Immature natural killer cell (primary cell): ENCODE measurements at regions not wholly inside any gene's neighbourhood (a gene's known extent, or its start where the extent isn't known, plus 50 kb on each side); places are given as distances from the start of the nearest gene placed in this dataset.
"Not testable (repeated sequence)": the region's sequence is repeated elsewhere in the genome, so short reads cannot be mapped to it uniquely, and the experiment has no call there.

ENCODE experiments used
- DNase-seq, 3 donors: peaks; one replicate each; pipeline ENCODE4 v3.0.0; 2022; ENCODE audit warnings: mixed read lengths in 1 of 3
- H3K27ac Mint-ChIP-seq, 6 donors: one replicate each; pipeline ENCODE4 v1.8.0; 2020; ENCODE audit warnings: mixed read lengths in 6 of 6, mild to moderate bottlenecking in 5 of 6, inconsistent platforms in 4 of 6, moderate library complexity in 3 of 6
- H3K27me3 Mint-ChIP-seq, 3 donors: one replicate each; pipeline ENCODE4 v1.8.0; 2020 to 2021; ENCODE audit warnings: low read depth in 3 of 3, mild to moderate bottlenecking in 3 of 3, mixed read lengths in 3 of 3, moderate library complexity in 3 of 3, inconsistent platforms in 1 of 3
- H3K36me3 Mint-ChIP-seq, 3 donors: one replicate each; pipeline ENCODE4 v1.8.0; 2020; ENCODE audit warnings: mixed read lengths in 3 of 3, inconsistent platforms in 2 of 3, mild to moderate bottlenecking in 2 of 3
- H3K4me1 Mint-ChIP-seq, 2 donors: one replicate each; pipeline ENCODE4 v1.8.0; 2020; ENCODE audit warnings: inconsistent platforms in 2 of 2, mild to moderate bottlenecking in 2 of 2, mixed read lengths in 2 of 2, moderate library complexity in 1 of 2
- H3K4me3 Mint-ChIP-seq, 5 donors: one replicate each; pipeline ENCODE4 v1.8.0; 2020; ENCODE audit warnings: mild to moderate bottlenecking in 5 of 5, mixed read lengths in 5 of 5, inconsistent platforms in 3 of 5, moderate library complexity in 3 of 5
- H3K9me3 Mint-ChIP-seq, 6 donors: one replicate each; pipeline ENCODE4 v1.8.0; 2020; ENCODE audit warnings: mild to moderate bottlenecking in 6 of 6, mixed read lengths in 6 of 6, inconsistent platforms in 4 of 6, moderate library complexity in 3 of 6

DNA sequence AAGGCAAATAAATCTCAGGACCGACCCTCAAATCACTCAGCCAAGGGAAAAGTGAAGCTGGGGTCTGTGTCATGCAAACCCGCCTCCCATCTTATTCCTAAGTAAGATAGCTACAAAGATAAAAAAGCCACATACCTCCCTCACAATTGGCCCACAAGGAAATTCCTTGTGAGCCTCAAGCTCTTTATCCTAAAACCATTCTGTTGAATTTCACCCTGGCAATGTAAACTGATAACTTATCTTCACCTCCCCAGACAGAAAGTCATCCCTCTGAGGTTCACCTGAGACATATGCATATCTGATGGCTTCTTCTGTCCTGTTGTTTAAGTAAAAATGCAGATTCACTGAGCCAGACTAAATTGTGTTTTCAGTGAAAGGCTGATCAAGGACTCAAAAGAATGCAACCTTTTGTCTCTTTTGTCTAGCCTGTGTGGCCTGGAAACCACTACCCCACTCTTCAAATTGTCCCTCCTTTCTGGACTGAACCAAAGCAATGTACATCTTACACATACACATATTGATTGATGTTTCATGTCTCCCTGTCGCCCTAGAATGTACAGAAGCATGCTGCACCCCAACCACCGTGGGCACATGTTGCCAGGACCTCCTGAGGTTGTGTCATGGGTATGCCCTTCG lies 91.3 kb downstream of the MFAP3L start:
- no peak for DNase-seq
- Mint-ChIP-seq H3K36me3 (no peaks in the 10 kb centered on the region), H3K27ac (no peak overlapping the region), H3K27me3 (peaks cover 2 to 5% (median 4%) of the 10 kb centered on the region in 3 donors), H3K4me3 (no peak overlapping the region), H3K9me3 (peaks cover 0 to 2% (median 0%) of the 10 kb centered on the region in 6 donors), H3K4me1 (no peaks in the 10 kb centered on the region)

DNA sequence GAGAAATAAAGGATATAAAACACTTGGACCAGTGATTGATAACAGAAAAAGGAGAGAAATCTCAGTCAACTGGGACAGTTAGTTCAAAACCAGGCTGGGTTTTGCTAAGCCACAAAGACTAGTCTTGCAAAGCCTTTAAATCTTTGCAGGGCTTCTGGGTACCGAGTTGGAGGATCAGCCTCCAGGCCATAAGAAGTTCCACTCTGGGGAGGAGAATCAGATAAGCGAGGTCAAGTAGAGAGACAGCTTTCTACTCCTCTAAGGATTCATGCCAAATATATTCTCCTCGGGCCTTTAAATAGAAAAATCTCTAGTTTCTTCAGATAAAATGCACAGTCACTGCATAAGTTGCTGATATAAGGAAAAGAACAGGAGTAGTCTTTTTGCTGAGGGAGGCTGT lies 92.7 kb downstream of the MFAP3L start:
- Mint-ChIP-seq H3K4me3 (no peak overlapping the region), H3K36me3 (no peaks in the 10 kb centered on the region), H3K27me3 (peaks cover 4 to 9% (median 4%) of the 10 kb centered on the region in 3 donors), H3K9me3 (peaks cover 0 to 2% (median 0%) of the 10 kb centered on the region in 6 donors), H3K27ac (no peak overlapping the region), H3K4me1 (no peaks in the 10 kb centered on the region)
- DNase-seq = no peak

- peaks cover 0 to 2% (median 0%) of the 10 kb centered on the region in 6 donors for H3K9me3 Mint-ChIP-seq
- DNase-seq = no peak
- no peak overlapping the region for H3K27ac Mint-ChIP-seq
- no peaks in the 10 kb centered on the region for H3K4me1 Mint-ChIP-seq
- H3K36me3 Mint-ChIP-seq = no peaks in the 10 kb centered on the region
- H3K27me3 Mint-ChIP-seq = peaks cover 2 to 9% (median 4%) of the 10 kb centered on the region in 3 donors
- no peak overlapping the region for H3K4me3 Mint-ChIP-seq
Measured at GRCh38 chr4:169931964-169932363, 94.2 kb downstream of the MFAP3L start.

GRCh38 chr4:169930755-169931154 lies 95.4 kb downstream of the MFAP3L start:
- not testable (repeated sequence) for H3K27me3 Mint-ChIP-seq, H3K27ac Mint-ChIP-seq, H3K4me1 Mint-ChIP-seq, DNase-seq, H3K9me3 Mint-ChIP-seq, H3K36me3 Mint-ChIP-seq, H3K4me3 Mint-ChIP-seq

DNA sequence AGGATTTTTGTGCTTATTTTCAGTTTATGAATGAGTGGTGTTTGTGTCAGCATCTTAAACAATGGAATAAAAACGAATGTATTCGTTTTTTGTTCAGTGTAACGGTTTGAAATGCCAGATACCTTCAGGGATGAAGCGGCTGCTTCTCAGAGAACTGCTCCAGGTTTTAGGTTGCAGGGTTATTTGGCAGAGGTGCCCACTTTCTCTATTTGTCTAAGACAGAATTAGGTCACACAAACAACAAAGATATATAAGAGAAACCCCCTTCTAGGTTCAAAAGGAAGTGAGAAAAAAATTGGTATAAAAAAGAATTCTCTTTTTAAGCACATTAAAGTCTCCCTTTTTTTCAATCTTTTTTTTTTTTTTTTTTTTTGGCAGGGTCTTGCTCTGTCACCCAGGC lies 98.9 kb downstream of the MFAP3L start:
- H3K27ac Mint-ChIP-seq = no peak overlapping the region
- no peaks in the 10 kb centered on the region for H3K4me1 Mint-ChIP-seq
- H3K4me3 Mint-ChIP-seq = no peak overlapping the region
- no peak for DNase-seq
- no peaks in the 10 kb centered on the region for H3K36me3 Mint-ChIP-seq
- H3K27me3 Mint-ChIP-seq = peaks cover 2 to 9% (median 5%) of the 10 kb centered on the region in 3 donors
- H3K9me3 Mint-ChIP-seq = peaks cover 0 to 2% (median 0%) of the 10 kb centered on the region in 6 donors

DNA sequence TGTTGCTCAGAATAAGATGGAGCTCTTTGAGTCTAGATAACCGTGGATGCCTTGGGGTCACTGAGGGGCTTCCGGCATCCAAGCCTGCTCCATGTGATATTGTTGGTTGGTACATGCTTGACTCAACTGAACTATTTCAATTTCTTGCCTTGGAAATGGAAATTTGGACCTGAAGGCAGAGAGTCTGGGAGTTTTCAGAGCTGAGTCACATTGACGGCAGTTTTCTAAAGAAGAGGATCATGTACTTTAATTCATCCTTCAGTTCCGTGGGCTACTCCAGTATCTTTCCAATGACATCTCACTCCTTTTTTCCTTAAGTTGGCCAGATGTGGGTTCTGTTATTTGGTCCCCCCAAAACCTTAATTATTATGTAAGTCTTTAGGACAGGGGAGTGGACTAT lies 100.5 kb downstream of the MFAP3L start:
- no peak for DNase-seq
- Mint-ChIP-seq H3K27me3 (peaks cover 0 to 9% (median 5%) of the 10 kb centered on the region in 3 donors), H3K4me1 (no peaks in the 10 kb centered on the region), H3K4me3 (no peak overlapping the region), H3K9me3 (peaks cover 0 to 2% (median 0%) of the 10 kb centered on the region in 6 donors), H3K36me3 (no peaks in the 10 kb centered on the region), H3K27ac (no peak overlapping the region)

GRCh38 chr4:169922632-169923276 lies 103.4 kb downstream of the MFAP3L start:
- Mint-ChIP-seq H3K27me3 (peaks cover 0 to 5% (median 2%) of the 10 kb centered on the region in 3 donors), H3K36me3 (no peaks in the 10 kb centered on the region), H3K9me3 (no peaks in the 10 kb centered on the region), H3K27ac (no peak overlapping the region), H3K4me3 (no peak overlapping the region), H3K4me1 (no peaks in the 10 kb centered on the region)
- no peak for DNase-seq

DNA sequence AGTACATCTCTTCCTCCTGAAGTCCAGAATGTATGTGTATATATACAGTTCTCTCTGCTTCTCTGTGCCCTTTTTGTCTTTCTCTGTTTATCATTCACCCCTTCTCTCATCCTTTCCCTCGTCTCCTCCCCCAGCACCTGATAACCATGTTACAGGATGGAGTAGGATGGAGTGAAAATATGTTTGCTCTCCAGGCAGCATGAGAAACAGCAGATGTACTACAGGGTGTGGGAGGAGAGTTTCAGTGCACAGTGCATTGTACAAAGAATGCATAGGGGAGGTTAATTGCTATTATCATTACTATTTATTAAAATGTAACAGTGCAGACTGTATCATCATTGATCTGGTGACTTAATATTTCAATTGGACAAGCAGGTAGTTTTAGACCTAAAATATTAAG lies 104.5 kb downstream of the MFAP3L start:
- Mint-ChIP-seq H3K36me3 (no peaks in the 10 kb centered on the region), H3K27me3 (peaks cover 0 to 5% (median 2%) of the 10 kb centered on the region in 3 donors), H3K27ac (no peak overlapping the region), H3K4me3 (no peak overlapping the region), H3K4me1 (no peaks in the 10 kb centered on the region), H3K9me3 (peaks cover 0 to 7% (median 4%) of the 10 kb centered on the region in 6 donors)
- DNase-seq = no peak

DNA sequence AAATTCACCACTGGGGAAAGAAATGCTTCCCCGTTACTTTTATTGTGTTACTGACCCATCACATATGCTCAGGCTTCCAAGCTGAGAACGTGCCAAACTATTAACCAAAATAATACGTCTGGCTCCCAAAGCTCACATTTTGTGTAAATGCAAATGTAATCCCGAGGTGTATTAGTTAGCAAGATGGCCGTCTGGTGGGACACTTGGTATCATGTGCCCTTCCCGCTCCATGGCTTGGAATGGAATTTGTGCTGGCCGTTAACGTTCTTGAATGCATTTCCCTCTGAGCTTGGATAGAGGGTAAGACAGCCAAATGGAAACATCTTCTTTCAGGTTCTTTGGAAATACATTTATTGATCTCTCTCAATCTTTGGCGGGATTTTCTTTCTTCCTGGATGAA lies 105.0 kb downstream of the MFAP3L start:
- Mint-ChIP-seq H3K36me3 (no peaks in the 10 kb centered on the region), H3K4me3 (no peak overlapping the region), H3K27me3 (peaks cover 0 to 5% (median 2%) of the 10 kb centered on the region in 3 donors), H3K4me1 (no peaks in the 10 kb centered on the region), H3K27ac (no peak overlapping the region), H3K9me3 (peaks cover 0 to 12% (median 4%) of the 10 kb centered on the region in 6 donors)
- no peak for DNase-seq

DNA sequence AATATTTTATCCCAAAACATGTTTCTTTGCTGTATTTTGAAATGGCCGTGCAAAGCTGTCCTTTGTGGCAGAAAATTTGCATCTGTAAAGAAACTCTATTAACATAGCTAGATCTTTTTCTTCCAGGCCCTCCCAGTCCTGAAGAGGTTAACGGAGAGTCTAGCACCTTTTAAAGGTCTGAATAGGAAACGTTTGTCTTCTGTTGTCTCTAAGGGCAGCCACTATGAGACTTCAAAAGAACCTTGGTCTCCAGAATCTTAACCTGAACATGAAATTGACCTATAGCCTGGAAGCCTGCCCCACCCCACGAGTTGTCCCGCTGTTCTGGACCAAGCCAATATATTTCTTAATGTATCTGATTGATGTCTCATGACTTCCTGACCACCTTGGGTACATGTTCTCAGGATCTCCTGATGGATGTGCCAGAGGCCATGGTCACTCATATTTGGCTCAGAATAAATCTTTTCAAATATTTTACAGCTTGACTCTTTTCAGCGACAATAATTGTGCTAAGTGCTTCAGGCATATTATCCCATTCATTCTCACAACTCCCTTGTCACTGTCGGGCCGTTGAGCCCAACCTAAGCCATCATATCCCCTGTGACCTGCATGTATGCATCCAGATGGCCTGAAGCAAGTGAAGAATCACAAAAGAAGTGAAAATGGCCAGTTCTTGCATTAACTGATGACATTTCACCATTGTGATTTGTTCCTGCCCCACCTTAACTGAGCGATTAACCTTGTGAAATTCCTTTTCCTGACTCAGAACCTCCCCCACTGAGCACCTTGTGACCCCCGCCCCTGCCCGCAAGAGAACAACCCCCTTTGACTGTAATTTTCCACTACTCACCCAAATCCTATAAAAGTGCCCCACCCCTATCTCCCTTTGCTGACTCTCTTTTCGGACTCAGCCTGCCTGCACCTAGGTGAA lies 106.7 kb downstream of the MFAP3L start:
- H3K4me3 Mint-ChIP-seq, H3K27me3 Mint-ChIP-seq, H3K4me1 Mint-ChIP-seq, DNase-seq, H3K27ac Mint-ChIP-seq, H3K36me3 Mint-ChIP-seq: not testable (repeated sequence)
- peaks cover 0 to 12% (median 4%) of the 10 kb centered on the region in 6 donors for H3K9me3 Mint-ChIP-seq

DNA sequence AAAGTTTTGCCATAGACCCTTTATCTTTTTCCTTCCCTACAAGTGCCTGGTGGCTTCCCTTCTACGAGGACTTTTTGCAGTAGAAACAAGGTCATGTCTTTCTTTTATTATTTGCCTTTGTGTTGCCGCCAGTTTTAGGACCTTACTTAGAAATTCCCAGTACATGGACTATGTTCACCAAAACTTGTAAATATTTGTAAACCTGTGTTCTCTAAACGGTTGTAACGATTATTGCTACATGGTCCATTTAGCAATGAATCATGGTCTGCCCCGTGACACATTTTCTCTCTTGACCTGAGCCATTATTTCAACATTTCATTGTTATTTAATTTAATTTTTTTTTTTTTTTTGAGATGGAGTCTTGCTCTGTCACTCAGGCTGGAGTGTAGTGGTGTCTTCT lies 110.7 kb downstream of the MFAP3L start:
- Mint-ChIP-seq H3K27me3 (peaks cover 0 to 14% (median 2%) of the 10 kb centered on the region in 3 donors), H3K4me3 (no peak overlapping the region), H3K4me1 (no peaks in the 10 kb centered on the region), H3K9me3 (peaks cover 0 to 12% (median 5%) of the 10 kb centered on the region in 6 donors), H3K27ac (no peak overlapping the region), H3K36me3 (no peaks in the 10 kb centered on the region)
- no peak for DNase-seq

DNA sequence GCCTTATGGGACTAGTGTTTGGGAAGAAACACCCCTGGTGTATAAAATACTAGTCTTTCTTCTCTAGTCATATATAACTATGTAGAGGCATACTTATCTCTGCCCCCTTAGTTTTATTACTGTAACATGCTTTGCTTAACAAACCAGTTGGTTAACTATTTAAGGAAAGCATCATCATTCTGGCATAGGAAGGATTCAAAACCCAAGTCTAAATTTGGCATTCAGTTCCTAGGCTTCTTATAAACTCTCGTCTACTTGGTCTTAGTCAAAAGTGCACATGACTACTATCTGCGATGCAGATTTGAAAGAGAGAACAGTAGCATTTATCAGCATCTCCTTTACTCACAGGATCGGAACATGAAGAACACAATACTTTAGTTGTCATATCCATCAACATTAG lies 111.3 kb downstream of the MFAP3L start:
- DNase-seq = no peak
- Mint-ChIP-seq H3K27me3 (peaks cover 0 to 12% (median 2%) of the 10 kb centered on the region in 3 donors), H3K27ac (no peak overlapping the region), H3K4me1 (no peaks in the 10 kb centered on the region), H3K4me3 (no peak overlapping the region), H3K9me3 (peaks cover 0 to 12% (median 5%) of the 10 kb centered on the region in 6 donors), H3K36me3 (no peaks in the 10 kb centered on the region)

DNA sequence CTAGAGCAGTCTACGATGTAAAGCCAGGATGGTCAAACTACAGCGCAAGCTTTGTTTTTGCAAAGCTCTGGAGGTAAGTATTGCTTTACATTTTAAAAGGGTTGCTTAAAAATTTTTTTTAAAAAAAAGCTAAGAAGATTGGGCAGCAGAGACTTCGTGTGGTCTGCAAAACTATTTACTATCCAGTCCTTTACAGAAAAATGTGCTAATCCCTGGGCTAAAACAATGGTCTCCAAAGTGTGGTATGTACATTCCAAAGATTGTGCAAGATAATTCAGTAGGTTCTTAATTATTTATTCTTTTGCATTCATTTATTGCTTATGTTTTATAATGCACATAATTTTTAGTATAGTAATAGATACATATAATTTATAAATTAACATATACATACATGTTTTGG lies 113.2 kb downstream of the MFAP3L start:
- H3K27me3 Mint-ChIP-seq = peaks cover 0 to 8% (median 2%) of the 10 kb centered on the region in 3 donors
- H3K27ac Mint-ChIP-seq = no peak overlapping the region
- peaks cover 0 to 12% (median 5%) of the 10 kb centered on the region in 6 donors for H3K9me3 Mint-ChIP-seq
- DNase-seq = no peak
- H3K36me3 Mint-ChIP-seq = no peaks in the 10 kb centered on the region
- no peaks in the 10 kb centered on the region for H3K4me1 Mint-ChIP-seq
- H3K4me3 Mint-ChIP-seq = no peak overlapping the region

DNA sequence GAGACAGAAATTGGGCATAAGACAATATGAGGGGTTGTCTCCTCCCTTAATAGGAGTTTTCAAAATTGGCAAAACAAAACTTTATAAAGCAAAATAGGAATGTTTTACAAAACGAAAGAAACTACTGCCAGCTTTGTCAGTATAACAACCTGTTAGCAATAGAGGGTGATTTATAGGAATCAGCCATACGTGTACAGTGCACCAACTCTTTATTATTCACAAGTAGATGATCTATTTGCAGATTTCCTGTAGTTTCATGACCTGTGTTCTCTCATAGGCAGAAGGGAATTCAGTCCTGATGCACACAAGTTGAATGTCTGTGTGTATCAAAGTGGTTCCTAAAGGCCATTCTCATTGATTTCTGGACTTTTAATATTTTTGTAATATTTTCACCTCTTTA lies 116.3 kb downstream of the MFAP3L start:
- no peaks in the 10 kb centered on the region for H3K4me1 Mint-ChIP-seq
- no peak overlapping the region for H3K27ac Mint-ChIP-seq
- no peaks in the 10 kb centered on the region for H3K36me3 Mint-ChIP-seq
- DNase-seq = no peak
- peaks cover 0 to 6% (median 2%) of the 10 kb centered on the region in 3 donors for H3K27me3 Mint-ChIP-seq
- peaks cover 0 to 1% (median 0%) of the 10 kb centered on the region in 6 donors for H3K9me3 Mint-ChIP-seq
- H3K4me3 Mint-ChIP-seq = no peak overlapping the region
